HG03135 (cell line): ENCODE measurements at regions not wholly inside any gene's neighbourhood (a gene's known extent, or its start where the extent isn't known, plus 50 kb on each side); places are given as distances from the start of the nearest gene placed in this dataset.

Experiments
- ATAC-seq: cut with Tn5 transposase; IDR thresholded peaks from one replicate; pipeline ENCODE4 v1.9.1; 2021; ENCODE audit warnings: mild to moderate bottlenecking, moderate library complexity; ENCODE audit not compliant: unreplicated experiment

- no peak for ATAC-seq
These were observed 49.9 kb upstream of the ATP2B2 start for GRCh38 chr3:10555263-10555662.

- no peak for ATAC-seq
These were observed 50.9 kb upstream of the ATP2B2 start for GRCh38 chr3:10556312-10556711.

GRCh38 chr3:10557250-10557649, 51.9 kb upstream of the ATP2B2 start:
- ATAC-seq = no peak

- no peak for ATAC-seq
These were observed 52.5 kb upstream of the ATP2B2 start for GRCh38 chr3:10557781-10558373.

GRCh38 chr3:10558736-10559135, 53.4 kb upstream of the ATP2B2 start:
- no peak for ATAC-seq

- no peak for ATAC-seq
These were observed 54.9 kb upstream of the ATP2B2 start for GRCh38 chr3:10560060-10560861.

- ATAC-seq = no peak
These were observed 56.0 kb upstream of the ATP2B2 start for GRCh38 chr3:10561162-10561945.

- no peak for ATAC-seq
These were observed 56.7 kb upstream of the ATP2B2 start for GRCh38 chr3:10561946-10562560.

- peak; percentile 62 for ATAC-seq
These were observed 58.0 kb upstream of the ATP2B2 start for GRCh38 chr3:10563396-10563795.

GRCh38 chr3:10565814-10566213, 60.4 kb upstream of the ATP2B2 start:
- ATAC-seq = no peak

GRCh38 chr3:10566451-10566850, 61.1 kb upstream of the ATP2B2 start:
- no peak for ATAC-seq

GRCh38 chr3:10568549-10568948, 63.2 kb upstream of the ATP2B2 start:
- ATAC-seq = no peak

GRCh38 chr3:10570196-10570946, 65.0 kb upstream of the ATP2B2 start:
- ATAC-seq = no peak

- ATAC-seq = no peak
These were observed 68.8 kb upstream of the ATP2B2 start for GRCh38 chr3:10574101-10574620.

- ATAC-seq = no peak
These were observed 70.3 kb upstream of the ATP2B2 start for GRCh38 chr3:10575601-10576160.

GRCh38 chr3:10577486-10577885, 72.1 kb upstream of the ATP2B2 start:
- ATAC-seq = no peak

GRCh38 chr3:10580426-10580825, 75.0 kb upstream of the ATP2B2 start:
- ATAC-seq = no peak

- no peak for ATAC-seq
These were observed 75.9 kb upstream of the ATP2B2 start for GRCh38 chr3:10581251-10581650.

- no peak for ATAC-seq
These were observed 76.3 kb upstream of the ATP2B2 start for GRCh38 chr3:10581716-10582115.

- ATAC-seq = no peak
These were observed 77.3 kb upstream of the ATP2B2 start for GRCh38 chr3:10582733-10583132.
